MM.1S (cell line): ENCODE measurements at regions not wholly inside any gene's neighbourhood (a gene's known extent, or its start where the extent isn't known, plus 50 kb on each side); places are given as distances from the start of the nearest gene placed in this dataset.

ENCODE experiments used
- DNase-seq: peaks from one replicate; pipeline ENCODE4 v3.0.0-alpha.2; 2015
- H2AFZ ChIP-seq: fragments of 300-600 bp; sonication (generic); 2 replicates; pipeline ENCODE4 v1.6.0; 2016; ENCODE audit warnings: antibody characterized with exemption, low read length
- H3F3A ChIP-seq: fragments of 300-600 bp; sonication (generic); 2 replicates; pipeline ENCODE4 v1.6.1; 2016; ENCODE audit warnings: mild to moderate bottlenecking, antibody characterized with exemption, low read length, moderate library complexity, mixed read lengths; ENCODE audit not compliant: insufficient read depth
- H3K27ac ChIP-seq: fragments of 300-600 bp; sonication (generic); 2 replicates; pipeline ENCODE4 v1.5.1; 2016; ENCODE audit warnings: mild to moderate bottlenecking, low read length
- H3K27me3 ChIP-seq: fragments of 300-600 bp; sonication (generic); replicated peaks from 2 replicates; pipeline ENCODE4 v1.6.0; 2016; ENCODE audit warnings: low read length; ENCODE audit not compliant: insufficient read depth
- H3K36me3 ChIP-seq: fragments of 300-600 bp; sonication (generic); replicated peaks from 2 replicates; pipeline ENCODE4 v1.6.1; 2016; ENCODE audit warnings: mild to moderate bottlenecking, low read length, mixed read lengths; ENCODE audit not compliant: insufficient read depth
- H3K4me1 ChIP-seq: fragments of 300-600 bp; sonication (generic); 2 replicates; pipeline ENCODE4 v1.6.1; 2016; ENCODE audit warnings: low read length, mixed read lengths
- H3K4me2 ChIP-seq: fragments of 300-600 bp; sonication (generic); 2 replicates; pipeline ENCODE4 v1.6.0; 2016; ENCODE audit warnings: low read depth, low read length
- H3K4me3 ChIP-seq: fragments of 300-600 bp; sonication (generic); 2 replicates; pipeline ENCODE4 v1.5.1; 2016; ENCODE audit warnings: low read length, mixed read lengths
- H3K79me2 ChIP-seq: fragments of 300-600 bp; sonication (generic); 2 replicates; pipeline ENCODE4 v1.6.1; 2016; ENCODE audit warnings: mixed run types, low read length, mixed read lengths
- H3K9ac ChIP-seq: fragments of 300-600 bp; sonication (generic); 2 replicates; pipeline ENCODE4 v1.6.1; 2016; ENCODE audit warnings: low read length, mixed read lengths
- H3K9me2 ChIP-seq: fragments of 300-600 bp; sonication (generic); replicated peaks from 2 replicates; pipeline ENCODE4 v1.6.1; 2016; ENCODE audit warnings: mild to moderate bottlenecking, low read length, mixed read lengths; ENCODE audit not compliant: insufficient read depth
- H3K9me3 ChIP-seq: fragments of 300-600 bp; sonication (generic); replicated peaks from 2 replicates; pipeline ENCODE4 v1.6.1; 2016; ENCODE audit warnings: mild to moderate bottlenecking, low read length, mixed read lengths; ENCODE audit not compliant: insufficient read depth
- H4K20me1 ChIP-seq: fragments of 300-600 bp; sonication (generic); 2 replicates; pipeline ENCODE4 v1.6.1; 2016; ENCODE audit warnings: mild to moderate bottlenecking, low read length, moderate library complexity, mixed read lengths; ENCODE audit not compliant: insufficient read depth
- EZH2 ChIP-seq: fragments of 300-600 bp; sonication (generic); optimal IDR thresholded peaks from 2 replicates; pipeline ENCODE3; 2017; ENCODE audit warnings: low read depth, mild to moderate bottlenecking, antibody characterized with exemption, low read length, mixed read lengths
- EZH2phosphoT487 ChIP-seq: fragments of 300-600 bp; sonication (generic); IDR thresholded peaks from 2 replicates; pipeline ENCODE4 v1.6.1; 2018; ENCODE audit warnings: antibody characterized with exemption, low read length
- TF ChIP-seq, protein P1 (sequence below): fragments of 300-600 bp; sonication (generic); IDR thresholded peaks from 2 replicates; pipeline ENCODE4 v1.5.1; 2016; ENCODE audit warnings: antibody characterized with exemption, low read length, mixed read lengths

DNA sequence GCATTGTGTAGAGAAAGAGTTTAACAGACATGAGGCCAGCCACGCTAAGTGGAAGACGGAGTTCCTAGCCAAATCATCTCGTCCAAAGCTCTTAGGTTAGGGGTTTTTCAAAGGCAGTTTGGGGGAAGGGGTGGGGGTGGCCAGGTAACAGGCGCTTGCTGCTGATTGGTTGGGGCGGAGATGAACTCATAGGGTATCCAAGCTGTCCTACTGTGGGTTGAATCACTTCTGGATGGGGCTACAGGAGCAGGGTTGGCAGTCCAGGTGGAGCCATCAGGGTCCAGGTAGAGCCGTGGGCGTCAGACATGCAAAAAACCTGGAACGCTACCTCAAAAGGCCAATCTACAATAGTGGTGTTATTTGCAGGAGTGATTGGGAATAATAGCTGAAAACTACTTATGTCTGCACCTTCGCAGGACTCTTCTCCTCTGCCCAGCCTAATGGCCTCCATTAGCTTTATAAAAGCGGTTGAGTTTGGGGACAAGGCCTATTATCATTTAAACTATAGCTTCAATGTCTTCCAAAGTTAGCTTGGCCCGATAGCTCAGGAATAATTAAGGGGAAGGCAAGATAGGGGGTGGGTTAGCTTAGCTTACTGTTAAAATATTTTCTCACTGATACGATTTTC, 579.6 kb downstream of the NLGN4X start:
- DNase-seq, result no peak
- no peaks in the 10 kb centered on the region for H3K79me2 ChIP-seq
- no peaks in the 10 kb centered on the region for H3K9me2 ChIP-seq
- no peak overlapping the region for H3K4me3 ChIP-seq
- H3K36me3 ChIP-seq, result no peaks in the 10 kb centered on the region
- peaks cover 9% of the 10 kb centered on the region for H3F3A ChIP-seq
- TF ChIP-seq EZH2phosphoT487 (no peak), EZH2 (no peak)
- TF ChIP-seq, protein P1, sequence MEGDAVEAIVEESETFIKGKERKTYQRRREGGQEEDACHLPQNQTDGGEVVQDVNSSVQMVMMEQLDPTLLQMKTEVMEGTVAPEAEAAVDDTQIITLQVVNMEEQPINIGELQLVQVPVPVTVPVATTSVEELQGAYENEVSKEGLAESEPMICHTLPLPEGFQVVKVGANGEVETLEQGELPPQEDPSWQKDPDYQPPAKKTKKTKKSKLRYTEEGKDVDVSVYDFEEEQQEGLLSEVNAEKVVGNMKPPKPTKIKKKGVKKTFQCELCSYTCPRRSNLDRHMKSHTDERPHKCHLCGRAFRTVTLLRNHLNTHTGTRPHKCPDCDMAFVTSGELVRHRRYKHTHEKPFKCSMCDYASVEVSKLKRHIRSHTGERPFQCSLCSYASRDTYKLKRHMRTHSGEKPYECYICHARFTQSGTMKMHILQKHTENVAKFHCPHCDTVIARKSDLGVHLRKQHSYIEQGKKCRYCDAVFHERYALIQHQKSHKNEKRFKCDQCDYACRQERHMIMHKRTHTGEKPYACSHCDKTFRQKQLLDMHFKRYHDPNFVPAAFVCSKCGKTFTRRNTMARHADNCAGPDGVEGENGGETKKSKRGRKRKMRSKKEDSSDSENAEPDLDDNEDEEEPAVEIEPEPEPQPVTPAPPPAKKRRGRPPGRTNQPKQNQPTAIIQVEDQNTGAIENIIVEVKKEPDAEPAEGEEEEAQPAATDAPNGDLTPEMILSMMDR, result no peak
- H3K27ac ChIP-seq, result no peak overlapping the region
- no peak overlapping the region for H2AFZ ChIP-seq
- peaks cover 43% of the 10 kb centered on the region for H3K4me1 ChIP-seq
- no peaks in the 10 kb centered on the region for H3K27me3 ChIP-seq
- no peaks in the 10 kb centered on the region for H3K9me3 ChIP-seq
- no peak overlapping the region for H3K9ac ChIP-seq
- H3K4me2 ChIP-seq, result no peak overlapping the region
- no peaks in the 10 kb centered on the region for H4K20me1 ChIP-seq

GRCh38 chrX:5646818-5647217, 581.8 kb downstream of the NLGN4X start:
- H3K27ac ChIP-seq, result peak overlapping the region; percentile 94
- H3K9me2 ChIP-seq, result no peaks in the 10 kb centered on the region
- H3F3A ChIP-seq, result peaks cover 9% of the 10 kb centered on the region
- peak overlapping the region; percentile 36; the same call in 1 of the 2 replicates for H3K4me3 ChIP-seq
- H3K9ac ChIP-seq, result peak overlapping the region; percentile 52
- H3K27me3 ChIP-seq, result no peaks in the 10 kb centered on the region
- H3K4me1 ChIP-seq, result peaks cover 49% of the 10 kb centered on the region
- no peak for TF ChIP-seq EZH2
- no peaks in the 10 kb centered on the region for H3K9me3 ChIP-seq
- H4K20me1 ChIP-seq, result no peaks in the 10 kb centered on the region
- peak overlapping the region; percentile 70 for H3K4me2 ChIP-seq
- no peak overlapping the region for H2AFZ ChIP-seq
- H3K36me3 ChIP-seq, result no peaks in the 10 kb centered on the region
- peak; percentile 84 for DNase-seq
- no peaks in the 10 kb centered on the region for H3K79me2 ChIP-seq

GRCh38 chrX:5644776-5645175, 583.9 kb downstream of the NLGN4X start:
- Histone ChIP-seq H3K4me1 (peaks cover 42% of the 10 kb centered on the region), H3K36me3 (no peaks in the 10 kb centered on the region), H2AFZ (0 out of 2 replicates have a peak overlapping the region, but pooled peaks have one; percentile 12), H3K9me2 (no peaks in the 10 kb centered on the region), H3K4me3 (0 out of 2 replicates have a peak overlapping the region, but pooled peaks have one; percentile 9), H4K20me1 (no peaks in the 10 kb centered on the region), H3K9ac (peak overlapping the region; percentile 51; the same call in 1 of the 2 replicates), H3K27me3 (no peaks in the 10 kb centered on the region), H3F3A (peaks cover 9% of the 10 kb centered on the region), H3K79me2 (no peaks in the 10 kb centered on the region), H3K4me2 (peak overlapping the region; percentile 56), H3K27ac (peak overlapping the region; percentile 85; the same call in 1 of the 2 replicates), H3K9me3 (no peaks in the 10 kb centered on the region)
- DNase-seq, result peak; percentile 70
- TF ChIP-seq EZH2 (no peak), EZH2phosphoT487 (no peak)
- TF ChIP-seq, protein P1, result no peak

GRCh38 chrX:5640071-5640470, 588.6 kb downstream of the NLGN4X start:
- no peak for DNase-seq
- Histone ChIP-seq H3K9me2 (no peaks in the 10 kb centered on the region), H3K79me2 (no peaks in the 10 kb centered on the region), H3K9me3 (no peaks in the 10 kb centered on the region), H2AFZ (no peak overlapping the region), H4K20me1 (no peaks in the 10 kb centered on the region), H3F3A (no peaks in the 10 kb centered on the region), H3K36me3 (no peaks in the 10 kb centered on the region), H3K4me3 (no peak overlapping the region), H3K27me3 (no peaks in the 10 kb centered on the region), H3K9ac (no peak overlapping the region), H3K4me1 (peaks cover 10% of the 10 kb centered on the region), H3K4me2 (no peak overlapping the region), H3K27ac (no peak overlapping the region)
- no peak for TF ChIP-seq EZH2
